SW480 (cell line): ENCODE measurements at regions not wholly inside any gene's neighbourhood (a gene's known extent, or its start where the extent isn't known, plus 50 kb on each side); places are given as distances from the start of the nearest gene placed in this dataset.

Experiments
- DNase-seq: peaks from one replicate; pipeline ENCODE4 v3.0.0-alpha.2; 2016; ENCODE audit warnings: low spot score

DNA sequence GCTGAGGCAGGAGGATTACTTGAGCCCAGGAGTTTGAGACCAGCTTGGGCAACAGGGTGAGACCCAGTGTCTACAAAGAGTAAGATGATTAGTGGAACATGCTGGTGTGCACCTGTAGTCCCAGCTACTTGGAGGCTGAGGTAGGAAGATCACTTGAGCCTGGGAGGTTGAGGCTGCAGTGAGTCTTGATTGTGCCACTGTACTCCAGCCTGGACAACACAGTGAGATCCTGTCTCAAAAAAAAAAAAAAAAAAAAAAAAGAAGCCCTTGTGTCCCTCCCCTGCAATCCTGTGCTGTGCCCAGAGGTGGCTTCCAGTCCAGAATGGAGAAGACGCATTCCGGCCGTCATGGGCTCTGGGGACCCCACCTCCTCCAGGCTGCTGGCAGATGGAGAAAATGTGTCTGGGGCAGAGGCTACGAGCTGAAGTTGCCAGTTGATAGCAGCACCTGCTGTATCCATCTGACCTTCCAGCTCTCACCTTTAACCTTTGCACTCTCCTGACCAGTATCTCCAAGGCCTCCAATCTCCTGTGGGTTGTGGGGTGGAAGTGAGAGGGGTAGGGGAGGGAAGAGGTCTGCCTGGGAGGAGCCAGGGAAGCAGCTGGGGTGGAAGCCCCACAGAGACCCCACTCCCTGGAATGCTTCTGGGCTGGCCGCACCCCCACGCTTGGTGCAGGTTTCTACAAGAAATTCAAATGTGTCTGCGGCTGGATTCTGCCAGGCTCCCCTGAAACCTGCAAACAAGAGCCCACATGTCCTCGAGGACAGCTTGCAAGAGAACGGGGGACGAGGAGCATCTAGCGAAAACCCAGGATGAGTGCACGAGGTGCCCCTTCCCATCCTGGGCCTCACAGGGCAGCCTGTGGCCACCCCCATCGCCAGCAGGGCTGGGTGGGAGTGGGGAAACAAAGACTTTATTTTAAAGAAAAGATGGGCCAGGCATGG is 148.3 kb upstream of the IER5L start:
- no peak for DNase-seq

DNA sequence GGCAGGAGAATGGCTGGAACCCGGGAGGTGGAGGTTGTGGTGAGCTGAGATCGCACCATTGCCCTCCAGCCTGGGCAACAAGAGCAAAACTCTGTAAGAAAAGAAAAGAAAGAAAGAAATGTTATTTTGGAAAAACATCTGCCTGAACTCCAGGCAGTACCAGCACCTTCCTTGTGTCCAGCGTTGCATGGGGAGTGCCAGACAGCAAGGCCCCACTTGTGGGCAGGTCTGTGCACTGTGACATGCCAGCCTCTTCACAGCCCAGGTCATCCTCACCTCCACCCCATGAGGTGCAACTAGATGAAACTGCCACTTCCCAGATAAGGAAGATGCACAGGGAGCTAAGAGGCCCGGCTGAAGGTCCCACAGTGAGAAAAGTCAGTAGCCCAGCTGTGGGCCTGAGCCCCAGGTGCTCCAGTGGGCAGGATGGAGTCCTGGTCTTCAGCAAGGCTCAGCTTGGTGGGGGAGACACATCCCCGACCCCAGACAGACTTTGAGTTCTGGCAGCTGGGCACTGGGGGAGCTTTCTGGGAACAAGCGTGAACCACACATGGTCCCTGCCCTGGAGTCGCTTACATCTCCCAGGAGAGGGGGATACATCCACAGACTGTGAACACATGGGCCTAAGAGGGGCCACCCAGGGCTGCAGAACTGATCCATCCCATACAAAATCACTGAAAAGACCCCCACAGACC is 146.9 kb upstream of the IER5L start:
- DNase-seq, result no peak

DNA sequence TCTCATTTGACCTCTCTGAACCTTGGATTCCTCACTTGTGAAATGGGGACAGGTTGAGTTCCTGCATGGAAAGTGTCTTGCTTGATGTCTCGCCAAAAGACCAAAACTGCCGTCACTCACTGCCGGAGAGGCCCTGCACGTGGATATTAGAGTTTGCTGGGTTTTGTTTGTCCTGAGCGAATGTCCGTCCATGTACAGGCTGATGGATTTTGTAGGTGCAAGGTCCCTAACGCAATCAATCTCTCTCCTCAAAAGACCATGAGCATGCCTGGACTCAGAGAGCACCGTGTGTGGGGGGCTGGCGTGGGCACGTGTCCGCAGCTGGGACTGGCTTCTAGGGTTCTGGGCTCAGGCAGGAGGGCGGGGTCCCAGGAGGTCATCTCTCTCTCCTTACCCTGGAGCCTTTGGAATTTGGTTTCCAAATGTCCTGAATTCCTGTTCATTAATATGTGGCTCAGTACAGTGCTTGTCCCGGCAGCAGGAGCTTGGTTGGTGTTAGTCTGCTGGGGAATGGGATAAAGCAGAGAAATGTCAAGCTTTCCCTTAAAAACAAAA is 146.0 kb upstream of the IER5L start:
- DNase-seq, result no peak

DNA sequence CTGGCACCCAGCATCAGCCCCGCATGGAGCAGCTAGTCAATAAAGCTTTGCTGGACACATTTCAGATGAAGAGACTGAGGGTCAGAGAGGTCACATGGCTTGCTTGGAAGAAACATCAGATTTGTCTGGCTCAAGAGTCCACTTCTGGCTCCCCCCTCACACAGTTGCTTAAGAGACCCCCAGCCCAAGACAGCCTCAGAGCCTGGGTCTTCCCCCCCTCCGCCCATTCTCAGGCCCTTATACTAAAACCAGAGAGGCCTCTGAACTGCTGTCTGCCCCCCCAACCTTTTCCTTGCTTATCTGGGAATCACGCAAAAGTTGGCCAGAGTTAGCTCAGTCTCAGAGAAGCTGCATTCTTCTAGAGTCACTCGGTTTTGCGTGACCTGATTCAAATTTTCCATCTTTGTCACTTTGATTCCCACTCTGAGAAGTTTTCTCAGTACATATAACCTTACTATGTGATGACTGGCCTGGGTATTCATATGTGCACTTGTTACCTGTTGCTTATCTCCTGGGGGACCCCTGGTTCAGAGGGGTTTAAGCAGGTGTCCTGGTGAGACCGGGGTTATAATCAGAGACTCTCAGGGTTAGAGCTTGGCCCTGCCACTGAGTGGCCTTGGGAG is 145.4 kb upstream of the IER5L start:
- no peak for DNase-seq

DNA sequence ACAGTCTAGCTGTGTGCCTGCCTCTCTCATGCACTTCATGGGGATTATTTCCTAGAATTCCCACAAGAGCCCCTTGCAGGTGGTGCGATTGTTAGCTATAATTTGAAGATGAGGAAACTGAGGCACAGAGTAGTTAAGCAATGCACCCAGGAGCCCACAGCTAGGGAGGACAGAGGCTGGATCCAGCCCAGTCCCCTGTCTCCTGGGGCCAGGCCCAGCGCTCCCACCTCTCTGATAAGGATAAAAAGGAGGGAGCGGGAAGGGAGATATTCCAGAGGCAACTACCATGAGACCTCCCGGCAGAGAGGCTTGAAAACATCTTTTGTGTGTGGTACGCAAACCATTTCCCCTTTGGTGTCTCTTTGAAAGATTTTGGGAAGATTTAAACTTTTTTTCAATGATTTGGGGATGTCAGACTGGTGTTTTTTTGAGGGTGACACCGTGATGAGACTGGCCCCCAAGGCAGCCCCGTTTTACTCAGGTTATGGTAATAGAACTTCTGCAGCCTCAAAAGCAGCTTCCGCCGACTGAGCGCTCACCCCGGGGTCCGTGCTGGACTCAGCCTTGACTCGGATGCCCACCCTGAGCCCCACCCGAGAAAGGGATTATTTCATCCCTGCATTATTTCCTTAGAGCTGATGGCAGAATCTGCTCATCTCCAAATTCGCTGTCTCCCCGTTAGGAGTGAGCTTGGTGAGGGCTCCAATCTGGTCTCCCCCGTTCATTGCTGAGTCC is 144.7 kb upstream of the IER5L start:
- no peak for DNase-seq

DNA sequence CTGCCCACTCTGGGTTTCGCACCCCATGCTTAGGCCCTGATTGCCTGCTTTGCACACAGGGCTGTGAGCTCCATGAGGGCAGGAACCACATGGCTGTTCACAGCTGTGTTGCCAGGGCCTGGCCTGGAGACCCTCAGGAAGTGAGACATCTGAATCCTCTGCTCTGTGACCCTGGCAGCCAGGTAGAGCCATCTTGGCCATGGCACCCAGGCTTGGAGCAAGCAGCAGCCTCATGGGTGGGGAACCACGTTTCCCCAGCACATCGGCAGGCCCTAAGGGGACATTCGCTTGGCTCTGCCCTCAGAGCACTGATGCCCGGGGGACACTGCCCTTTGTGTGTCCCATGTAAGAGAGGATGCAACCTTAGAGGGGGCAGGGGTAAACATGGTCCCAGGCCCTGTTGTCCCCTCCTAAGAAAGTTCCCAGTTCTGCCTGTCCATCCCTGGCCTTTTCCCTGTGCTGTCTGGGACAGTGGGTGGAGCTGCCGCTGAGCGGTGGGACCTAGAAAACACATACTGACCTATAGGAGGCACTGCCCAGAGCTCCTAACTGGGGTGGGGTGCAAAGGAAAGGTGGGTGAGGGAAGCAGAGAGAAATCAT is 144.1 kb upstream of the IER5L start:
- DNase-seq, result no peak

DNA sequence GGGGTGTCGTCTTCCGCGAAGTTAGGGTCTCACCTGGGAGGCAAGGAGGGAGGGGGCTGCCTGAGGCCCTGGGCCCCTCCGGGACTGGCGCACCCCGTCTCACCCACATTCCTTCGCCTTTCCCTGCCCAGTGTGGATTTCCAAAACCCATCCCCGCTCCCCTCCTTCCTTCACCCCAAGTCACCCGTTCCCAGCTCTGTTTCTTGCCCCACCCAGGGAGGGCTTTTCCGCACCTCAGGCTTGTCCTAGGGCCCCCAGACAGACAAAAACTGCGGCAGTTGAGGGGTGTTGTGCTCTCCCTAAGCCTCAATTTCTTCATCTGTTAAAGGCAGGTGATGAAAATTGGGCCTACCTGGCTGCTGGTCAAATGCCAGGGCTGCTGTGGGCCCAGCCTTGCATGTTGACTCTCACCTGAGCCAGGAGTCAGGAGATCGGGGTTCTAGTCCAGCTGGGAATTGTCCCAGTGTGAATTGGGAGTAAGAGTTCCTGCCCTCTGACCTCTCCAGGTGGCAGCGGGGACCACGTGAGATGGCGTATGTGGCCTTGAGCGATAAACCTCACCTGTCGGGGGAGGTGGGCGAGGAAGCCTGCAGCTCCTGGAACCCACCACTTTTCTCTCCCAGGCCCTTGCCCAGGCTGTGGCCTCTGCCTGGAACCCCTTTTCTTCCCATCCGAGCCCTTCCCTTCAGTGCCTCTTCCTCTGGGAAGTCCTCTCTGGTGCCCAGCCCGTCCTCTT is 143.4 kb upstream of the IER5L start:
- DNase-seq, result no peak

DNA sequence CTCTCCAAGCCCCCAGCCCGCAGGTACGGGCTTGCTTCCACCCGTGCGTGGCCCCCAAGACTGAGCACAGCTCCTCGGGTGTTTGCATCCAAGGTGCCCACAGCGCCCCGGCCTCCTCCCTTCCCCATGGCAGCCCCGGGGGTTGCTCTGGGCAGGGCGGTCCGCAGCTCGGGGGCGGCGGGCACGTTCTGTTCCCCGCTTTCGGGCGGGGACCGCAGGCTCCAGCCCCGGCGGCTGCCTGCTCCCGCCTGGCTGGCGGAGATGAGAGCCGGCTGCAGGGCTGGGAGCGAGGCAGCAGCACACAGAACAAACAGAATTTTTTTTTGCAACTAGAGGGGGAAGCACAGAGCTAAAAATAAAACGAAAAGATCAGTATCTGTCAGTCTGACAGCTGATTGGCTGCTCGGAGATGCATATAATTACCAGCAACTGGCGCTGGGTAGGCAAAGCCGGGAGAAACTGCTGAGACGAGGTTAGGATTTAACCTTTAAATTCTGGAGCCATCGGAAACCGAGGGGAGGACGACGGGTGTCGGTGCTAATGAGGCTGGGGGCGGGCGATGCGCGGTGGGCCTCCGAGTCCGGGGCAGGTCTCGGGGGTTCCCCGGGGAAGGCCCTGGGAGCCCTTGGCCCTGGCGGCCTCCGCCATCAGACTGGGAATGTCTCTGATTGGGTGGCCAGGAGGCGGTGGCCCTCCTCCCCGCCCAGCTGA is 142.7 kb upstream of the IER5L start:
- peak; percentile 62 for DNase-seq

DNA sequence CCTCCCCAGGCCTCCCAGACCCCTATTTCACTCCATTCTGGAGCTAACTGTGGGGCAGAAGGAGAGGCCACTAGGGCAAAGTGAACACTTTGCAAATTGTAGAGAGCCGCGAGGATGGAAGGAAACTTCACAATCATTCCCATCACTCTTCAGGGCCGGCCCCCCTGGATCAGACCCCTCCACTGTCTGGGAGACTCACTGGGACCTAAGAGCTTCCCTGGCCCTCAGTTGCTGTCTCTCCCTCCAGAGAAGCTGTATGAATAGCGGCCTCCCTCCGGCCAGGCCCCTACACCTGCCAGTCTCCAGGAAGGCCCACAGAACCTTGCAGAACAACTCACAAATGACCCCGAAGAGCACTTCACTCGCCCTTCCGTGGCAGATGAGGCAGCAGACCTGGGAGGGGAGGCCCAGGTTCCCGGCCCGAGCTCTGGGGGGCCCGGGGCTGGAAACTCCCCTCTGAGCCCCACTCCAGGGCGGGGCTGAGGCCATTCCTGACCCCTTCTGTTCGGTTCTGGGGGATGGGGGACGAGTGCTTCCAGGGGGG is 141.9 kb upstream of the IER5L start:
- DNase-seq, result no peak

DNA sequence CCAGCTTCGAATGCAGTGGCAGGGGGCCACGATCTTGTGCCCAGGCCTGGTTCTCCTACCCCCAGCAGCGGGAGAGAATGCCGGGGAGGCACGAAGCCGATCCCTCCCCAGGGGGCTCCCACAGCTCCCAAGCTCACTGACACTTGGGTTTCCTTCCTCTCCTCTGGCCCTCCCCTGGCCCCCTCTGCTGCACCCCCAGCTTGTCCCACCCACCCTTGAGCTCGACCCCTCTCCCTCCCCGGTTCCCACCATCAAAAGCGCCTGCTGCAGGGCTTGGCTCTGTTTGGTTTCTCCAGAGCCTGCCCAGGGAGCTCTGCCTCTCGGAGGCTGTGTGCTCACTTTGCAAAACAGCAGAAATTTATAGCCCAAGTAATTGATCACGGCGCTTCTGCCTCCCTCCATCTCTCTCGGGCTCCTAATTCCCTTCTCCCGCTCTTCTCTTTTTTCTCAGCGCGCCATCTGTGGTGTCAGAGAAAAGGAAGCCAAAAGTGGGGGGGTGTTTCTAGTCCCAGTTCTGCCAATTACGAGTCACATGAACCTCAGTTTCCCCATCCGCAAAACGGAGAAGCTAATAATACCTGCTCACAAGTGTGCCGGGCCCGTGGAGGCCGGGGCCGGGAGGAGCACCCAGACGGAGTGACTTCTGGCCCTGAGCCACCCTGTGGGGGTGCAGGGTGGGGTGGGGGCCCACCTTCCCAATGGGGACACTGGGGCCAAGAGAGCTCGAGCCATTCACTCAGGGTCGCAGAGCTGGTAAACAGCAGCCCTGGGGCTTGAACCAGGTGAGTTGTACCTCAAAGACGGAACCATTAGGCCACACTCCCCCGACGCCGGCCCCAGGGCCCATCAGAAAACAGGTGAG is 141.2 kb upstream of the IER5L start:
- no peak for DNase-seq

DNA sequence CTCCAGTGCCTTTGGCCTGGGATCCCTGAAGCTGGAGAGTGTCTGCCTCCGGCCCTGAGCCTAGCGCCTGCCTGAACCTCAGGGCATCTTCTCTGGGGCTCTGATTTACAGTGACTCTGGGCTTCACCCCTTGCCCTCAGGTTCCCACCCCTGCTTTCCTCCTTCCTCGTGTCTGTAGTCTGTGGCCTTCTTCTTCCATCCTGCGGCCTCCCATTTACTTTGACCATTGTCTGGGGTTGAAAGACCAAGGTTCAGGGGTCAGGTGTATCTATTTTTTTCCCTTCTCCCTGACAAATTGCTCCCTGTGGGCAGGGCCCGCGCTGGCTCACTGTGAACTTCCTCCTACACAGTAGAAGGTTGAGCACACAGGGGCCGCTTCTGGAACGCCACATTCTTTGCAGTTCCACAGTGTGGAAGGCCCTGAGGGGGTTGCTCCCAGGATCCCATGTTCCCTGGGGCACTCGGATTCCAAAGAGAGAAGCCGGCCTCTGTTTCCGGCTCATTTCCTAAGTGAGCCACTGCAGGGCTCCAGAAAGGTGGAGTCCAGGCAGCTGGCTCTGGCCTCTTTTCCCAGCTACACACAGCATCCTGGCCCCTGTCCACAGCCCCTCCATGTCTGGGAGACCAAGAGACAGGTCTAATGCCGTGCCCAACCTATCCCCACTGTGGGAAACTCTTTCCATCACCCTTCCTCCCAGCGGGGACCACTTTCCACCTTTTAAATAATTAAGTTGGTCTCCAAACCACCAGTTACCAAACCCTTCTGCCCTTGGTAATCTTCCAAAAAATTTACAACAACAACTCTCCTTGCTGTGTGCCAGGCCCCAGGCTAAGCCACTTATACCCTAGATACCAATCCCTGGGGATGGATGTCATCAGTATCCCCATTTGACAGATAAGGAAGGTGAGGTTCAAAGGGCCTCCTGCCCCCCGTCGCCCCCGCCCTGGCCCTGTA is 140.3 kb upstream of the IER5L start:
- no peak for DNase-seq

DNA sequence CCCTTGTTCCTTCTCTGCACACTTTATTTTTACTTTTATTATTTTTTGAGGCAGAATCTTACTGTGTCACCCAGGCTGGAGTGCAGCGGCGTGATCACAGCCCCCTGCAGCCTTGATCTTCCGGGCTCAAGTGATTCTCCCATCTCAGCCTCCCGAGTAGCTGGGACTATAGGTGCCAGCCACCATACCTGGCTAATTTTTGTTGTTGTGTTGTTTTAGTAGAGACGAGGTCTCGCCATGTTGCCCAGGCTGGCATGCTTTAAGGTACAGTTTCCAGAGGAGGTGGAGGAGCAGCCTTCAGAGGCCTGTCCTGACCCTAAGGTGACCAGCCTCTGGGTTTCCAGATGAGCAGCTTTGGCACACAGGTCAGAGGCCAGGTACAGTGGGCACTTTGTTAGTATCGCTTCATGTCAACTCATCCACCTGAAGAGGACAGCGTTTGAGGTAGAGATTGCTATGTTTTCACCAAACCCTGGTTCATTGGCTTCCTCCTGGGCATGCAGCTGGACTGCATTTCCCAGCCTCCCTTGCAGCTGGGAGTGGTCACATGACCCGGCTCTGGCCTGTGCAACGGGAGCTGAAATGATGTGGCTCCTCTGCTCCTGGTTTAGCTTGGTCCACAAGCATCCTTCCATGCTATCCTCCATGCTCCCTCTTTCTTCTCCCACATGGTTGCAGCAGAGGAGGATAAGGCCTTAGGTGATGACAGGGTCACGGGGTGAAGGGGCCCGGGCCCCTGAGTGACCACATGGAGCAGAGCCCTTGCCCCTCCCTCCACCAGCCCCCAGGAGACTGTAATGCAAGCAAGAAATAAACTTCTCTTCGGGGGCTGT is 139.3 kb upstream of the IER5L start:
- DNase-seq, result peak; percentile 39

DNA sequence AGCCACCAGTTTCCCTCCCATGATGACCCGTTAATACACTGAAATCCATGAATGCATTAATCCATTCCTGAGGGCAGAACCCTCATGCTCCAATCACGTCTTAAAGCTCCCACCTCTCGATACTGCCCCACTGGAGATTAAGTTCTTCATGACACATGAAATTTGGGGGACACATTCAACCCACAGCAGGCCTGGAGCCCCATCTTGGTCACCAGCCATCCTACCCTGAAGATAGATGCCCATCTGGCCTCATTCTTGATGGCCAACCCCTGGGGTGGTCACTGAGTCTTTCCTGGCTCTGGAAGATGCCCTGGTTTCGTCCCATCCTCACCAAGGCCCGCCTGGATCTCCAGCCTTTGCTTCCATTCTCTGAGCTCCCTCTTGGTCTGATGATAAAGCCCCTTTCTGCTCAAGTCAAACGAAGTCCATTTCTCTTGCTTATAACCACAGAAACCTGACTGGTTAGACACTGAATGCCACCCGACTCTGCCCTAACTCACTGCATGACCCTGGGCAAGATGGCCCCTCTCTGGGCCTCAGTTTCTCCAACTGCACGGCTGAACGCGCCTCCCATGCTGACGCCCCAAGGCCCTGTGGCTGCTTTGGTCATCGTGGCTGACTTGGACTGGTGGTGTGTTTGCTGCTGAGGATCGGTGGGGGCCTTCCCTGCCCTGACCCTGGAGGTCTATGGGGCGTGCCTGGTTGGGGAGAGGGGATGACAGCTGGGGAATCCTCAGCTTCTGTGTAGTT is 138.4 kb upstream of the IER5L start:
- no peak for DNase-seq

DNA sequence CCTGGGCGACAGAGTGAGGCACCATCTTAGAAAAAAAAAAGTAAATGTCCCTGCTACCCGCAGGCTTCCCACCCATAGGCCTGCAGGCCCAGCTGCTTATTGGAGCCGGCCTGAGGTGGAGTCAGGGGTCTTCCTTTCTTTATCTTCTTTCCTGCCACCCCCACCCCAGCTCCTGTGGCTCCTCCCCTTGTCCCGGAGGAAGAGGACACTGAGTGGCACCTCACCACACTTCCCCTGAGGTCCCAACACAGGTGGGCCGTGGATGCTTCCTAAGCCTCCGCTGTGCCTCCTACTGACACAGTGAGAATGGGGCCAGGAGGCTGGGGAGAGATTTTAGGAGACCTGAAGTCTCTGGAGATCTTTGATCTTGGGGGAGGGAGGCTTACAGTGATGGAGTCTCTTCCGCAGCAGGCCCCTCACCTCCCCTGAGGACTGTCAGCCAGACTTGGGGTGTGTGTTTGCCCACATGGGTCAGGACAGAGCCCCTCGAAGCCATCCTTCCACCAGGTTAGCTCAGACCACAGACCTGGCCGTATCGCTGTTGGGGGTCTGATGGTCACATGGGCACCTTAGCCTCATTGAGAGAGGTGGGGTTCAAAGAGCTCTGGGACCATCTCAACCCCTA is 135.4 kb upstream of the IER5L start:
- no peak for DNase-seq

DNA sequence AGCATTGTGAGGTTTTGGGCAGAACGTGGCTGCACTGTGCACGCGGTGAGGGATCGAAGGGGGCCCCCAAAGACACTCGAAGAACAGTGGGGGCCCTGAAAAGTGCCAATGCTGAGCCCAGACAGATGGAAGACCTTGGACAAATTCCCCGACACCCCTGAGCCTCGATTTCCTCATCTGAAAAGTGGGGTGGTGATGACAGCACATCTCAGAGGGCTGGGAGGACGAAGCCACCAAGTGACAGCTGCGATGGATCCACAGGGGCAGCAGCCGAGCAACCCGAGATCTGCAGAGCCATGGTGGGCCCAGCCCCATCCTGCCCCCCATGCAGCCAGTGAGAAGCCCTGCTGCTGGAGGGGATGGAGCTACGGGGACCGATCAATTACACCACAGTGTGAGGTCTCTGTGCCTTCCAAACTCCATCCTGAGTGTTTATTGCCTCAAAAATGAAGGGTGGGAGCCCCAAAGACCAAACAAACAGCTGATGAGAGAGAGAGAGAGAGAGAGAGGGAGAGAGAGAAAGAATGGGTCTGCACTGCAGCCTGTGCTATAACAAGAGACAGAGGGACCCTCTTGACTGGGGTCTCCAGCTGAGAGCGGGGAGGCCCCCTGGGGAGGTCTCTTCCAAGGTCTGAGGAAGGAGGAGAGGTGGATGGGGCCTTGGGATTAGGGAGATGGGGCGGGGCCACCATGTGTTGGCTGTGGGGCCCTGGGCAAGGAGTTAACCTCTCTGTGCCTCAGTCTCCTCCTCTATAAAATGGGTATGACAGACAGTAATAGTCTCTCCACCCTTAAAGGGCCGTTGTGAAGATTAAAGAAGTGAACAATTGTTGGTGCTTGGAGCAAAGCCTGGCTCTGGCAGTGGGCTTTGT is 134.4 kb upstream of the IER5L start:
- no peak for DNase-seq
